GM12892 (cell line): ENCODE measurements at regions not wholly inside any gene's neighbourhood (a gene's known extent, or its start where the extent isn't known, plus 50 kb on each side); places are given as distances from the start of the nearest gene placed in this dataset.
"Not testable (repeated sequence)": the region's sequence is repeated elsewhere in the genome, so short reads cannot be mapped to it uniquely, and the experiment has no call there.

Source experiments
- POLR2A ChIP-seq: IDR thresholded peaks from 2 replicates; pipeline ENCODE4 v1.6.1; 2011; ENCODE audit warnings: low read depth, low read length, control low read depth
- POLR2AphosphoS5 ChIP-seq: IDR thresholded peaks from 2 replicates; pipeline ENCODE4 v1.6.1; 2011; ENCODE audit warnings: low read depth, low read length, control low read depth

DNA sequence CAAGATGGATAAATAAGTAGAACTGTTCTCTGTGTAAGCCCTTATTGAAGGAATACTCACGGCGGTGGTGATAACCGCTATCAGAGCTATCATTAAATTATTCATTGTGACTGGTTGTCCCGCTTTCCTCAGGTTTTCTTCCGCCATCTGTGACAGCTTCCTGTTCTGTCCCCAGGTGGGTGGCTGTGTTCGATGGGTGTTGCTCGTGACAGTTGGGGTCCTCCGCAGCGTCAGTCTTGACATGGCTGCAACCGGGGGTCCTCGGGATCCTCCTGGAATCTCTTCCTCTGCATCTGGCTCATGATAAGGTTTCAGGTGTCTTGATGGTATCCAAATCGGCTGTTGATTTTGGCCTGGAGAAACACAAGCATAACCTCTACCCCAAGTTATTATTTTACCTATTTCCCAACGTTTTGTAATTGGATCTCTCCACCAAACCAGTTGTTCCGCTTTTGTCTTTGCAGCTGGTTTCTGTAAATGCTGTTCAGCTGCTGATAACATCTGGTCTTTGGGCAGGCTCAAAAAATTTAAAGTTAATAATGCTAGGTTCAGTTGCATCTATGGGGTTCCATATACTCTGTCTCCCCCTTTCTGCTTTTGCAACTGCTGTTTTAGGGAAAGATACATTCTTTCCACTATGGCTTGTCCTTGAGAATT lies 58.1 kb upstream of the INSIG1 start:
- not testable (repeated sequence) for TF ChIP-seq POLR2AphosphoS5, POLR2A
